NCI-H526 (cell line): ENCODE measurements at regions not wholly inside any gene's neighbourhood (a gene's known extent, or its start where the extent isn't known, plus 50 kb on each side); places are given as distances from the start of the nearest gene placed in this dataset.

Source experiments
- DNase-seq, 2 experiments: peaks; one replicate each; lab custom pipeline; 2025; lab: John Stamatoyannopoulos, UW

- DNase-seq: no peak
Observed at GRCh38 chr2:30048636-30049175, 98.1 kb upstream of the YPEL5 start.

- DNase-seq: no peak
Observed at GRCh38 chr2:30055548-30055947, 91.3 kb upstream of the YPEL5 start.

GRCh38 chr2:30060562-30060961 is 86.2 kb upstream of the YPEL5 start:
- DNase-seq: no peak

- DNase-seq: no peak
Observed at GRCh38 chr2:30068067-30068466, 78.7 kb upstream of the YPEL5 start.

- peak; percentile 51 to 80 for DNase-seq
Observed at GRCh38 chr2:30072250-30072842, 74.5 kb upstream of the YPEL5 start.

- no peak for DNase-seq
Observed at GRCh38 chr2:30073523-30073922, 73.3 kb upstream of the YPEL5 start.

GRCh38 chr2:30074023-30074422 is 72.8 kb upstream of the YPEL5 start:
- no peak for DNase-seq

GRCh38 chr2:30078521-30078920 is 68.3 kb upstream of the YPEL5 start:
- DNase-seq: no peak

GRCh38 chr2:30084915-30085314 is 61.9 kb upstream of the YPEL5 start:
- DNase-seq: no peak

GRCh38 chr2:30089171-30089570 is 57.6 kb upstream of the YPEL5 start:
- no peak for DNase-seq

- DNase-seq: no peak
Observed at GRCh38 chr2:30095402-30095801, 51.4 kb upstream of the YPEL5 start.

- DNase-seq: no peak
Observed at GRCh38 chr2:30096451-30096850, 50.4 kb upstream of the YPEL5 start.
